ENCODE measurements at regions not wholly inside any gene's neighbourhood (a gene's known extent, or its start where the extent isn't known, plus 50 kb on each side); places are given as distances from the start of the nearest gene placed in this dataset.
"Not testable (repeated sequence)": the region's sequence is repeated elsewhere in the genome, so short reads cannot be mapped to it uniquely, and the experiment has no call there.

GRCh38 chr4:32697281-32697814 lies 1977.2 kb downstream of the PCDH7 start:
- Histone ChIP-seq H3K36me3 (no peaks in the 10 kb centered on the region), H3K9me3 (no peaks in the 10 kb centered on the region), H3K27me3 (no peaks in the 10 kb centered on the region), H3K4me1 (no peaks in the 10 kb centered on the region), H3K4me3 (no peak overlapping the region), H3K27ac (no peak overlapping the region)
- 57 to 70% (median 64%) methylated on average over 2 of the region's 2 CpGs for WGBS, 5 donors
- no peak for DNase-seq
- TF ChIP-seq CTCF (IDR thresholded peaks at IDR 0.05) (no peak), EP300 (IDR thresholded peaks at IDR 0.05) (no peak), POLR2A (IDR thresholded peaks at IDR 0.05) (no peak), POLR2AphosphoS5 (IDR thresholded peaks at IDR 0.05) (no peak)
- intact Hi-C loops (cut with DNase I; ENCODE audit: low total_unique reads), result no loop called here

- Histone ChIP-seq H3K4me3 (no peak overlapping the region), H3K9me3 (no peaks in the 10 kb centered on the region), H3K4me1 (no peaks in the 10 kb centered on the region), H3K27me3 (no peaks in the 10 kb centered on the region), H3K36me3 (no peaks in the 10 kb centered on the region), H3K27ac (no peak overlapping the region)
- TF ChIP-seq CTCF (IDR thresholded peaks at IDR 0.05) (no peak), POLR2AphosphoS5 (IDR thresholded peaks at IDR 0.05) (no peak), POLR2A (IDR thresholded peaks at IDR 0.05) (no peak), EP300 (IDR thresholded peaks at IDR 0.05) (no peak)
- intact Hi-C loops (cut with DNase I; ENCODE audit: low total_unique reads), result no loop called here
- 42 to 62% (median 50%) methylated on average over 1 of the region's 1 CpG for WGBS, 5 donors
- DNase-seq, result no peak
These were observed 1980.7 kb downstream of the PCDH7 start for GRCh38 chr4:32700838-32701237.

- intact Hi-C loops (cut with DNase I; ENCODE audit: low total_unique reads), result no loop called here
These were observed 1986.7 kb downstream of the PCDH7 start for GRCh38 chr4:32706893-32707292.

GRCh38 chr4:32716090-32716620 lies 1996.0 kb downstream of the PCDH7 start:
- H3K27ac ChIP-seq; H3K27me3 ChIP-seq; intact Hi-C loops (cut with DNase I; ENCODE audit: low total_unique reads); H3K9me3 ChIP-seq; H3K4me1 ChIP-seq; DNase-seq; H3K36me3 ChIP-seq; H3K4me3 ChIP-seq: not testable (repeated sequence)
- 73 to 100% (median 91%) methylated on average over 1 to 33 of the region's 42 CpGs for whole genome bisulfite sequencing, 5 donors

More at GRCh38 chr4:32706893-32707292, 1986.7 kb downstream of the PCDH7 start:
- H3K4me3 ChIP-seq, result no peak overlapping the region
- H3K27me3 ChIP-seq, result no peaks in the 10 kb centered on the region
- no peak for TF ChIP-seq POLR2AphosphoS5 (IDR thresholded peaks at IDR 0.05)
- TF ChIP-seq POLR2A (IDR thresholded peaks at IDR 0.05), result no peak
- TF ChIP-seq CTCF (IDR thresholded peaks at IDR 0.05), result no peak
- no peak for TF ChIP-seq EP300 (IDR thresholded peaks at IDR 0.05)
- no peaks in the 10 kb centered on the region for H3K36me3 ChIP-seq
- H3K27ac ChIP-seq, result no peak overlapping the region
- H3K4me1 ChIP-seq, result no peaks in the 10 kb centered on the region
- 18 to 38% (median 27%) methylated on average over 1 of the region's 1 CpG for WGBS, 5 donors
- no peaks in the 10 kb centered on the region for H3K9me3 ChIP-seq
- no peak for DNase-seq

- H3K4me3 ChIP-seq, result no peak overlapping the region
- peaks cover 0 to 10% (median 4%) of the 10 kb centered on the region in 4 donors for H3K9me3 ChIP-seq
- H3K27ac ChIP-seq, result no peak overlapping the region
- no peaks in the 10 kb centered on the region for H3K36me3 ChIP-seq
- no peak for DNase-seq
- 53 to 70% (median 61%) methylated on average over 5 of the region's 5 CpGs for WGBS, 5 donors
- TF ChIP-seq POLR2A (IDR thresholded peaks at IDR 0.05) (no peak), CTCF (IDR thresholded peaks at IDR 0.05) (no peak)
- no peaks in the 10 kb centered on the region for H3K4me1 ChIP-seq
- intact Hi-C loops (cut with DNase I; ENCODE audit: low total_unique reads), result no loop called here
- H3K27me3 ChIP-seq, result no peaks in the 10 kb centered on the region
These were observed 2015.9 kb downstream of the PCDH7 start for GRCh38 chr4:32735856-32736590.

All from stomach (tissue), 8 donors.